IPS-NIHi11 (cell line): ENCODE measurements at regions not wholly inside any gene's neighbourhood (a gene's known extent, or its start where the extent isn't known, plus 50 kb on each side); places are given as distances from the start of the nearest gene placed in this dataset.
A peak's percentile ranks its signal among the peaks of the same experiment; 100 is the strongest.
"Not testable (repeated sequence)": the region's sequence is repeated elsewhere in the genome, so short reads cannot be mapped to it uniquely, and the experiment has no call there.

ENCODE experiments used
- DNase-seq: peaks from one replicate; pipeline ENCODE4 v3.0.0; 2012; ENCODE audit warnings: mixed read lengths, low spot score

DNA sequence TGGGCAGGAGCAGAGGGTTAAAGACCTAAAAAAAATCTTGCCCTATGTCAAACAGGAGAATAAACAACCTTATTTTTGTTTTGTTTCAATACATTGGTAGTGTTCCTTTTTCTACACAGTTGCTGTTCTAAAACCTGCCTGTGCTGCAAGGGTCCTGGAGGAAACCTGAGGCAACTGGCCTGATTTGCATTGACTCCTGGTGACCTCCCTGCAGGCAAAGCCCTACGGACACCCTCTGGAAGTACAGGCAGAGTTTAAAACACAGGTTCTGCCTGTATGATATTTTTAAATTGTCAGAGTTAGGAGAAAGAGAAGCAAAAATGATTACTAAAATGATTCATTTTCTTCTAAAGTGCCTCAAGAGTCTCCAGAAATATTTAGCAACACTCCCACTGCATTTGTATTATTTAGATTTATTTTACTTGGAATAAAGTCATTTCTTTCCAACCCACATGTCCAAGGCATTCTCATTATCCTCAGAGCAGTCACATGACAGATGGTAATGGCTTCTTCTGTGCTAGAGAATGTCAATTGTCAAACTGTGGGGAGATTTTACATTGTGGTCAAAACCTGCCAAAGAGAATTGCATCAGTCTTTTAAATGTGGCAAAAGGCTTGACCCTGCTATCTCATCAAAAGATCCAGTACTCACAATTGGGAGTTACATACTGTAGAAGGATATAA, 559.6 kb downstream of the CETN3 start:
- DNase-seq = no peak

DNA sequence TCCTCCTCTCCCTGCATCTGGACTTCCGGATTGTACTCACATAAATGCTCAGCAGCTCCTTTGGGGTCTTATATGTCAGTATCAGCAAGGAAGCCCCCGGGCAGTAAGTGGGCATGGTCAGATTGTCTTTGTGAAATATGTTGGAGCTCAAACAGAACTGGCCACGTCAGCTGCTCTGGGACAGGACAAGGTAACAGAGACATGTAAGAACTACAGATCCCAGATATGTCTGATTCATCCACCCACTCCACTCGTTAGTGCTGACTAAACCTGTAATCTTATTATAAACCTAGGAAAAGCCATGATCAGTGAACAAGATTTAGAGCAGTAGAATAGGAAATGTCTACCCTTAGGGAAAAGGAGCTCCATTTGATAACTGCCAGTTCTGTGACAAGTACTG, 561.8 kb downstream of the CETN3 start:
- no peak for DNase-seq

DNA sequence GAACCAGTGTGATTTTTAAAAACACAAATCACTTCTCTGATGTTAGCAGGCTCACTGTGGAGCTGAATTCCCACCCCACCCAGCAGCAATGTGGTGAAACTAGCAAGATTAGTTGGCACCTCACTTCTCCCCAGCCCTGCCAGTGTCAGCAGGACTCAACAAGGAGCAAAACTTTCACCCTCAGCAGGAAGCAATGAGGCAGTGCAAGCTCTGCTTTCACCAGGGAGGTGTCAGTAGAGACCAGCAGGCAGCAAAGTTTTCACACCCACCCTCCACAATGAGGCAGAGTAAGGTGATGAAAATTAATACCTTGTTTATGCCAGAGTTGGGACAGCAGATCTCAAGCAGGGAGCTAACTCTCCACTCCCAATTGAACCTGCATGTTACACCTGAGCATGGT, 565.0 kb downstream of the CETN3 start:
- DNase-seq = no peak

DNA sequence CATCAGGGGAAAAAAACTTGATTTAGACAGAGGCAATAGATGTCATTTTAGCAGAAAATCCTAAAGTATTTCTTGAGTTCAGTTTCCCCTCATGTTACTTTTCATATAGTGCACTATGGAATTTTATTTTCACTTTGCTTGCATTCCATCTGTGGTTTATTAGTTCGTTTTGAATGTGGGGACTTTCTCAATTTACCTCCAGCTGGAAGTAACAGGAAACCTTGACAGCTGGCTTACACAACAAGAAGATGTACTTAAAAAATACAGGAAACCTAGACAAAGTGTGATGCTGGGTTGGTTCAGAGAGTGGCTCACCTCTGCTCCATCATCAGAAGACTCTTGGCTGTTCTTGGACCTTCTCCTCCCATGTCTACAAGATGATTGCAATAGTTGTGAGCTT, 567.0 kb downstream of the CETN3 start:
- DNase-seq = no peak

DNA sequence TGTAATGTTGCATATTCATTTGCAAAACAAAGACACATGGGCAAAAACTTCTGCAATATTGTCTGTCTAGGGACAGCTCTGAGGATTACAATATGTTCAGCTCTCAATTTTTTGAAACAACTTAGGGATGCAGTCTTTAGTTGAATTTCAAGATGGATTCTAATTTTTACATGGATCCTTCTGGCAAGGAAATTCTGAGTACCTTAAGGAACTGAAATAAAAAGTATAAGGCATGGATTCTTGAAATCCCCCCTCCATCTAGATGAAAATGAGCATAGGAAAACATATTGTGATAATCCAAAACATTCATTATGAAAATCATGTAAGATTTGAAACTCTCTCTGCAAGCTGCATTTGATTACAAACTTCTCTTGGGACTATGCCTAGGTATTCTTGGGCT, 568.6 kb downstream of the CETN3 start:
- DNase-seq = no peak

DNA sequence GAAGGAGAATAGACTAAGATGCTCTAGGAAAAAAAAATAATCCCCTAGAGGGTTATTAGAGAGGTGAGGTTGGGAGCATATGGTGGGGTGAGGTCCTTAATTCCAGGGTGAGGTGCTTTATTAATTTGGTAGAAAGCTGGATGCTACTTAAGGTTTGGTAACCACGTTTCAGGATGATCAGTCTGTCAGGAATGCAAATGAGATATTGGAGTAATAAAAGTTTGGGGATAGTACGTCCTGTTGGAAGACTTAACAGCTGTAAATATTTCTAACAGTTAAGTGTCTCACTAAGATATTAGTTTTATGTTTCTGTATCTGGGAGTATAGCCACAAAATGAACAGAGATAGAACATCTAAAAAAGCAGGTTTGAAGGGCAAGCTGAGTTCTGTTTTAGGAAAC, 578.9 kb downstream of the CETN3 start:
- no peak for DNase-seq

DNA sequence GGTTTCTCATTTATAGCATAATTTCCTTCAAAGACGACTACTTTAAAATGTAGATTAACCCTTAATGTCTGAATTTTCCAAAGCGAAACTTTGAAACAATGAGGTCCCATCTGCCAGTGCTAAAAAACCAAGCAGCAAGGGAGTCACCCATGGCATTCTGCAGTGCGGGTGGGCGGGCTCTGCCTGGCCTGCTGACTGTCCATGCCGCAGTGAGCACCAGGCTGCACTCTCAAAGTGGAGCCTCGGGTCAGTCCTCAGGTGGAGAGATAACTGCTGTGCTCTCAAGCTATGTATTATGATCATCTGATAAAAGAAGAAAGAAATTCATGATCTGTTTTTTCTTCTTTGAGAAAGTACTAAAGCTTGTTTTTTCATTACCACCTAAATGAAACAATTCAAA, 581.6 kb downstream of the CETN3 start:
- DNase-seq = no peak

DNA sequence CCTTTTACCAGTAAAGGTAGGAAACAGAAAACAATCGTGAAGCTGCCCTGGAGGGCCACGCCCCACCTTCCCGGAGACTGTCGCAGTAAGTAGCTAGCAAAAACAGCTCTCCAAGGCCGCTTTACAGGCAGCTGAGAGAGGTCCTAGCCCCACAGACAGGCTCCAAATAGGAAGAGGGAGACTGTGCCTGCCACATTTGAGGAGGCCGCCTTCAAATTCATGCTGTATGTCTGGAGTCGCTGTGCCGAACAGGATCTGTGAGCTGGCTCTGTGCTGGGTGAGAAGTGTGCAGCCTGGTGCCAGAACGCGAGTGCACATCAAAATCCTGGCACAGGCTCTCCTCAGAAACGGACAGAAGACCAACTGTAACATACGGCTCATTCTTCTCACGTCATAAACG, 582.2 kb downstream of the CETN3 start:
- DNase-seq = no peak

DNA sequence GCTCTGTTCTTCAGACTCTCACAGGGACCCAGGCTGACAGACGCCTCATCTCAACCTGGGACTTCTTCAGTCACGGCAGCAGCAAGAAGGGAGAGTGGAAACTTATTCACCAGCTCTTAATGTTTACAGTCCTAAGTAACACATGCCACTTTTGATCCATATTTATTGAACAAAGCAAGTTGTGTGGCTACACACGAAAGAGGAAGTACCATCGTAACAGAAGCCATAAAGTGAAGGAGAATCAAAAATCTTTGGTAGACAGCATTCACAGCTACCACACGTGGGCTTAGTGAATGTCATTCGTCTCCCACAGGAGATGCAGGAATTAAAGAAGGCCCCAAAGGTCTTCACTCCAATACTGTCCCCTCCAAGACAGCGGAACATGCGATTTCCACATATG, 582.6 kb downstream of the CETN3 start:
- no peak for DNase-seq

DNA sequence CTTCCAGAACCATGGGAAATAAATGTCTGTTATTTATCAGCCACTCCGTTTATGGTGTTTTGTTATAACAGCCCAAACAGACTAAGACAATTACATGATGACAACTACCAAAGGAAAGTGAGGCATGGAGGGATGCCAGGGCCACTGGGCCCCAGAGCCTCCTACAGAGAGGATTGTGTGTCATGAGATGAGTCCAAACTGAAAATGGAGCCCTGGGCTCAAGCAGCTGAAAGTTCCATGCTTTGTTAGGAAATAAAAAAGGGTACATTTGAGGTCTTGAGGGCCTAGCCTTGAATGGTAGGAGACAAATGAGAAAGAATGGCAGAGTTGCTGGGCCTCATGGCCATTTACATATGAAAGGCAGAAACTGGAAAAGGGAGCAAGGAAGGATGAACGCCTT, 586.5 kb downstream of the CETN3 start:
- DNase-seq = no peak

DNA sequence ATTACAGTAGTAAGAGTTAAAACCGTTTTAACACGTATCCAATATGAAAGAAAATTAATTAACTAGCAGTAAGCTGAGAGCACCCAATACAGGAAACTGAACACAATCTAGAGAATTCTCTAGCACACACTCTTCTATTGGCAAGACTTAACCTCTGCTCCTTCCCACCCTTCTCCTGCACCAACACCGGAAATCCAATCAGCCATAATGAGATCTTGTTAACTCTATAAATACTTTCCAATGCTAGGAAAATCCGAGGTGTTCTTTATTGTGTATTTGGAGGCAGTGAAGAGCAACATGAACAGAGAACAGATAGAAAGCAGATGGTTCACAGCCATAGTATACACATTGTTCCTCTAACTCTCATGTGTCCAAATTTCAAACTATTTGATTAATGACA, 591.7 kb downstream of the CETN3 start:
- DNase-seq = no peak

DNA sequence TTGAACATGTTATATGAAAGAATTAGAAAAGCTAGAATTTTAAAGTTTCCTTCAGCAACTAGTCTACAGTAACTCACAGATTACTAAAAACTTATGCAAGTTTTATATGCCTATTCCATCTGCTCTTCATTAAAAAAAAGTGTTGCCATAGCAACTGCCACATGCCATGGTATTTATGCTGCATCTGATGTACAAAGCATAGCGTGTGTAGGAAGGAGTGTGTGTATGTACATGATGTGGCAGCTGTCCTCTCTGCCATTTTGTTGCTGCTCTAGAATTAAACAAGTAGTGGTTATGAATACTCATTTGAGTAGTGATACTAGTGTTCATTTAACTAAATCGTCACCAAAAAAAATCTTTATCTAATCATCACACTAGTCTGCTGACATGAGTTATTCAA, 593.5 kb downstream of the CETN3 start:
- no peak for DNase-seq

DNA sequence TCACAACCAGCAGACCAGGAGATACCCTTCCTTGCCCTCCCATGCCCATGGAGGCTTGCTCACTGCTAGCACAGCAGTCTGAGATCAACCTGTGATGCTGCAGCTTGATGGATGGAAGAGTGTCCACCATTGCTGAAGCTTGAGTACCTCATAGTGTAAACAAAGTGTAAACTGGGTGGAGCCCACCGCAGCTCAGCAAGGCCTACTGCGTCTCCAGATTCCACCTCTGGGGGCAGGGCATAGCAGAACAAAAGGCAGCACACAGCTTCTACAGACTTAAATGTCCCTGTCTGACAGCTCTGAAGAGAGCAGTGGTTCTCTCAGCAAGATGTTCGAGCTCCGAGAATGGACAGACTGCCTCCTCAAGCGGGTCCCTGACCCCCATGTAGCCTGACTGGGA, 608.8 kb downstream of the CETN3 start:
- not testable (repeated sequence) for DNase-seq

DNA sequence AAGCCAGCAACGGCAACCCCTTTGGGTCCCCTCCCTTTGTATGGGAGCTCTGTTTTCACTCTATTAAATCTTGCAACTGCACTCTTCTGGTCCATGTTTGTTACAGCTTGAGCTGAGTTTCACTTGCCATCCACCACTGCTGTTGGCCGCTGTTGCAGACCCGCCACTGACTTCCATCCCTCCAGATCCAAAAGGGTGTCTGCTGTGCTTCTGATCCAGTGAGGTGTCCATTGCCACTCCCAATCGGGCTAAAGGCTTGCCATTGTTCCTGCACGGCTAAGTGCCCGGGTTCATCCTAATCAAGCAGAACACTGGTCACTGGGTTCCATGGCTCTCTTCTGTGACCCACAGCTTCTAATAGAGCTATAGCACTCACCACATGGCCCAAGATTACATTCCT, 615.1 kb downstream of the CETN3 start:
- not testable (repeated sequence) for DNase-seq

DNA sequence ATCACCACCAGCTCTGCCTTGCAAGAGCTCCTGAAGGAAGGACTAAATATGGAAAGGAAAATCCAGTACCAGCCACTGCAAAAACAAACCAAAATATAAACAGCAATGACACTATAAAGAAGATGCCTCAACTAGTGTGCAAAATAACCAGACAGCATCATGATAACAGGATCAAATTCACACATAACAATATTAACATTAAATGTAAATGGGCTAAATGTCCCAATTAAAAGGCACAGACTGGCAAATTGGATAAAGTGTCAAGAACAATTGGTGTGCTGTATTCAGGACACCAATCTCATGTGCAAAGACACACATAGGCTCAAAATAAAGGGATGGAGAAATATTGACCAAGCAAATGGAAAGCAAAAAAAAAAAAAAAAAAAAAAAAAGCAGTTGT, 629.8 kb downstream of the CETN3 start:
- not testable (repeated sequence) for DNase-seq

DNA sequence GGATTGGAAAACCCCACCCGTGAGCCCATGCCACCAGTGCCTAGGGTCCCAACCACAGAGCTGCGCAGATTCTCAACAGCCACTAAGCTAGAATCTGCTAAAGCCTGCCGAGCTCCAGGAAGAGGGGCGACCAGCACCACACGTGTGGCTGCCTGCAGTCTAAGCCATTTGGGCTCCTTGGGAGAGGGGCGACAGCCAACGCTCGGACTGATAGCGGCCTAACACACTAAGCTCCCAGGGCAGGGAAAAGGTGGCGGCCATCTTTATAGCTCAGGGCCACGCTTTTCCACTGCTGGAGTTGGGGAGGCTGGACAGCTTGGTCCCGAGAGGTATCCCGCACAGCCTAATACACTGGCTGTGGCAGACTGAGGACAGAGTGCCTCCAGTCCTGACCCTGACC, 631.8 kb downstream of the CETN3 start:
- no peak for DNase-seq

DNA sequence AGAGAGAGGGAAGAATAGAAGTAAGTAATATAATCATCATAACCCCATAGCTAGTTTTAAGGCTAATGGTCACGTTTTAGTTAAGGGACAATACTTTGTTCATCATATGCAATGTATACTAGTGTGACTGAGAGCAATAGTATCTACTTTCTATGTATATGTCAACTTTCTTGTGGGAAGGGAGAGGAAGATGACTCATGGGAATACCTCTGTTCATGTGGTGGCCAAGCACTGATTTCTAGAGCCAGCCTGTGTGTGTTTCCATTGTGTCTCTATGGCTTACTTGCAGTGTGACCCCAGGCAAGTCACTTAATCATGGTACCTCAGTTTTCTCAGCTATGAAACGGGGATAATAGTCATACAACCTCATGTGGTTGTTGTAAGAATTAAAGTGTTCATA, 639.6 kb downstream of the CETN3 start:
- no peak for DNase-seq

DNA sequence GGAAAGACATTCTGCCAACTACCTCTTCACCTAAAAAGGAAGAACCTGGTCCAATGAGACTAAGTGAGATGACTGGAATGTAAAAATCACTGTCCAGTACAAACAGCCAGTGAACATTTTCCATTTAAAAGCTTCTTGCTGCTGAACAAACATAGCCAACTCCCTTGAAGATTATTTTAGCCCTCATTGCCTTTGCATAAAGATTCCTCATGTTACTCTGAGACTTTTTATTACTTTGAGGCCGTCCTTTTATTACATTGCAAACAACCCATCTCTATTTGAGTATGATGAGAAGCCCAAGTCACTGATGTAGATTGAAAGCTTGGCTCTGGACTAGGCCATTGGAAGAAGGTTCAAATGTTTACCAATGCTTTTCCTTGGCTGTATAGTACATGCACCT, 649.8 kb downstream of the CETN3 start:
- no peak for DNase-seq

DNA sequence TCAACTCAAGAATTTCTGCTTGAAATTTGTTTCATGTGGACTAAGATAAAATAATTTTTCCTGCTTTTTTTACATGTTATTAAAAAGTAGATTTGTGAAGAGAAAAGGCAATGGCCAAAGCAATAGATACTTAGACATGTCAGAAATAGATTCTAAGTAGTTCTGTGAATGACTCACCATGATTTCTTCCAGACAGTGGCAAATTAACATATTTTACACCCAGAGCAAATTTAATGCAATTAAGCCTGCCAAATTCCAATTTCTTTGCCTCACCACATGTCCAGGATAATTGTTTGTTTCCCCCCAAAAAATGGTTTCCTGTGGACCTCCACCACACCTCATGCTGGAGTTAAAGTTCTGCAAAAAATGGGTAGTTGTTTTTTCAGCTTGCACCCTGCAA, 651.4 kb downstream of the CETN3 start:
- DNase-seq = no peak

DNA sequence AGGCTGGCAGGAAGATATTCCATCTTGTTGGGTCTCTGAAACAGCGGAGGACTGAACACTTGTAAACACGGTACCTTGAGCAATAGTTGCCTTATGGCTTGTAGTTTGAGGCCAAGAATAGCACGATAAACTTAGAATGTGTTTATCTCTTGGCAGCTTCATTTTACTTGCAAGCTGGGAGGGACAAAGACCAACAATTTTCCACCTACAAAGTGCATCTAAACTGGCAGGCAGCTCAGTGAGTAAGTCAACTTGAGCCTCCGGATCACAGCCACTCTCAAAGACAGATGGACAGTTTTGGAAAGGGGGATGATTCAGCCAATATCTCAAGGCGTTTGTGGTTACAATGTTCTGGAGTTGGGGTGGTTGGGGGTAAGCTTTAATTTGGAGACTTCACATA, 652.6 kb downstream of the CETN3 start:
- DNase-seq = no peak

DNA sequence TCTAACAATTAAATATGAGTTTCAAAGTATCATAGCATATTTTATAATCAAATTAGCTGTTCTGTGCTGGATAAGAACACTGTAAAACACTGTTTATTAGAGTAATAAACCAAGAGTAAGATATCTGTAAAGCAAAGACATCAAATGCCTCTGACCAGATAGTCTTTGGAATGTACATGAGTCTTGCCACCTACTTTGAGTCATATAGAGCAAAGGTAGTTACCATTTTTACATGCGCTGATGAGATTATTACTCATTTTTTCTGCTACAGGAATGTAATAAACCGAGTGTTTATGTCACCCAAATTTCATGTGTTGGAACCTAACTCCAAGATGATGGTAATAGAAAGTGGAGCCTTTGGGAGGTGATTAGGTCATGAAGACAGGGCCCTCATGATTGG, 654.5 kb downstream of the CETN3 start:
- DNase-seq = no peak

DNA sequence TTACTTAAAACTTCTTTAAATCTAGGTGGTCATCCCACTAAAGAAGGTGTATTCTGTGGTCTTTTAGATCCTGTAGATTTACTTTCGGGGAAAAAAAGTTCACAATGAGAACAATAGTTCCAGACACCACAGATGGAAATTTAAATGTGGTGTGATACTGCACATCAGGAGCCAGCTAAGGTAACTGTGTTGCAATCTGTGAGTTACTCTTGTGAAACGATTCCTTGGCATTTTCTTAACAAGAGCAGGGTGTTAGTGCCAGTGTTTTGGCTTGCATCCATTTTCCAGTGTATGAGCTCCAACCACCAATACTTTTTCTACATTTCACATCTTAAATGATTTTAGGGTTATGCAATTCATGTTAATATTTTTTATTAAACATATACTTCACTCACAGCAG, 674.5 kb downstream of the CETN3 start:
- peak; percentile 10 for DNase-seq

DNA sequence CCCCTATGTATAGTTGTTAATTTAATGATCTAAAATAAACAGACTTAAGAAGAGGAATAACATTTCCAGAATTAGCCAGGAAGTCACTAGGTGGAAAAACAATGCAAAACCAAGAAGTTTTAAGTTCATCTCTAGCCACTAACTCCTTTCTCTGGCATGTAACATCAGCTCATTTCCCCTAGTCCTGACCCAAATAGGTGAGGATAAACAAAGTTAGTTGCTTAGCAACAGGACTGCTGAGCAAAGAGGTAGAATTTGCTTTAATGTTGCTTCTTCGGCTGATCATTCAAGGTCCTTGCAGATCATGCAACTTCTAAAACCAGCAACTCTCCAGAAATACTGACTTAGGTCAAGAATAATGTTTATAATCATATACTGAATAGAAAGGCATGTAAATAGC, 675.8 kb downstream of the CETN3 start:
- DNase-seq = peak; percentile 23

DNA sequence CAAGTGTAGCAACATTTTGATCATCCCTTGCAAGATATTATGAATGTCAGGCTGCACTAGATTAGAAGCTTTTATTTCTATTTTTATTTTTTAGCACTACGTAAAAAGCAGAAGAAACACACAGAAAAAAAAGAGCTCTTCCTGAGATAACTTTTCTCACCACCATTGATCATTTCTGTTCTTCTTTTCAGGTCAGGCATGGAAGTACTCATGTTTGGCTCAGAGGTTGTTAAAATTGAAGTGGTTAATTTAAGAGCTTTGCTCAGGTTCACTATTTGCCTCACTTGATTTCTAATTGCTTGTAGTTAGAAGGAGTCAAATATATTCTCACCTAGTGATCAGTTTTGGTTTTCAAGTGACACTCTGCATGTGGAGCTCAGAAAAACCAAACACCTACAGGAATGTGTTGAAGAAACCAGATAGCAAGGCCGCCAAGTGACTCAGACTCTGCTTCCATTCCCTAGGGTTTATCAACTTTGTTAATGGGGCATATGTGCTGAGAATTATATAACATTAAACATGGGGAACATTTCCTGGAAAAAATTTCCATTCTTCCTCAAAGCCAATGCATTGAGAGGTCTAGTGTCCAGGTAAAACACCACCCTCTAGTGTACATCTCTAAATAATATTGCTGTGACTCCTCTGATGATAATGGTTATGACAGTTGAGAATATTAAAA, 679.8 kb downstream of the CETN3 start:
- no peak for DNase-seq
